ENCODE measurements at regions not wholly inside any gene's neighbourhood (a gene's known extent, or its start where the extent isn't known, plus 50 kb on each side); places are given as distances from the start of the nearest gene placed in this dataset.

DNA sequence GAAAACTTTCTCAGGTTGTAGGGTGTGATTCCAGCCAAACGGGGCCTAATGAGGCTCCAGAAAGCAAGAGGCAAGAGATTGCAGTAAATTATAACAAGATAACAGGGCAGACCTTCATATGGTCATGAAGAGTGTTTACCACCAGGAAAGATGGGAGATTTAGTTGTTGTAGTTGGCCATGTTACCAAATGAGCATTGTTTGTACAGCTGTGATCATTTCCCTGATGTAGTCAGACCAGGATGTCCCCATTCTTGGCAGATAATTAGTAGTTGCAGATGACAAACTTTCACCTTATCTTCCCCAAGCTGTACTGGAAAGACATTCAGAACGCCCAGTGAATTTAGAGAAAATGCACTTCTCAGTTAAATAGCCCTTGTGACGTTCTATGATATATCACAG, 630.8 kb downstream of the ANKRD7 start (continued):
- TF ChIP-seq, protein P1, sequence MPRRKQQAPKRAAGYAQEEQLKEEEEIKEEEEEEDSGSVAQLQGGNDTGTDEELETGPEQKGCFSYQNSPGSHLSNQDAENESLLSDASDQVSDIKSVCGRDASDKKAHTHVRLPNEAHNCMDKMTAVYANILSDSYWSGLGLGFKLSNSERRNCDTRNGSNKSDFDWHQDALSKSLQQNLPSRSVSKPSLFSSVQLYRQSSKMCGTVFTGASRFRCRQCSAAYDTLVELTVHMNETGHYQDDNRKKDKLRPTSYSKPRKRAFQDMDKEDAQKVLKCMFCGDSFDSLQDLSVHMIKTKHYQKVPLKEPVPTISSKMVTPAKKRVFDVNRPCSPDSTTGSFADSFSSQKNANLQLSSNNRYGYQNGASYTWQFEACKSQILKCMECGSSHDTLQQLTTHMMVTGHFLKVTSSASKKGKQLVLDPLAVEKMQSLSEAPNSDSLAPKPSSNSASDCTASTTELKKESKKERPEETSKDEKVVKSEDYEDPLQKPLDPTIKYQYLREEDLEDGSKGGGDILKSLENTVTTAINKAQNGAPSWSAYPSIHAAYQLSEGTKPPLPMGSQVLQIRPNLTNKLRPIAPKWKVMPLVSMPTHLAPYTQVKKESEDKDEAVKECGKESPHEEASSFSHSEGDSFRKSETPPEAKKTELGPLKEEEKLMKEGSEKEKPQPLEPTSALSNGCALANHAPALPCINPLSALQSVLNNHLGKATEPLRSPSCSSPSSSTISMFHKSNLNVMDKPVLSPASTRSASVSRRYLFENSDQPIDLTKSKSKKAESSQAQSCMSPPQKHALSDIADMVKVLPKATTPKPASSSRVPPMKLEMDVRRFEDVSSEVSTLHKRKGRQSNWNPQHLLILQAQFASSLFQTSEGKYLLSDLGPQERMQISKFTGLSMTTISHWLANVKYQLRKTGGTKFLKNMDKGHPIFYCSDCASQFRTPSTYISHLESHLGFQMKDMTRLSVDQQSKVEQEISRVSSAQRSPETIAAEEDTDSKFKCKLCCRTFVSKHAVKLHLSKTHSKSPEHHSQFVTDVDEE (CRISPR knock-in tag; IDR thresholded peaks at IDR 0.05): peak; percentile 98

DNA sequence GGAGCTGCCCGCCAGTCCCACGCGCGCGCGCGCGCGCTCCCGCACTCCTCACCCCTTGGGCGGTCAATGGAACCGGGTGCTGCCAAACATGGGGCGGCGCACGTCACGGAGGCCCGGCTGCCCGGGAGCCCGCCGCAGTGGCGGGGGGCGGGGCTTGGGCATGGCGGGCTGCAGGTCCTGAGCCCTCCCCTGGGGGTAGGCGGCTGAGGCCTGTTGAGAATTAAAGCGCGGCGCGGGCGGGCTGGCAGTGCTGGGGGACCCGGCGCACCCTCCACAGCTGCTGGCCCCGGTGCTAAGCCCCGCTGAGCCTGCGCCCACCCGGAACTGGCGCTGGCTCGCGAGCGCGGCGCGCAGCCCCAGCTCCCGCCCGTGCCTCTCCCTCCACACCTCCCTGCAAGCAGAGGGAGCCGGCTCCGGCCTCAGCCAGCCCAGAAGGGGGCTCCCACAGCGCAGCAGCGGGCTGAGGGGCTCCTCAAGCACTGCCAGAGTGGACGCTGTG, 634.2 kb downstream of the ANKRD7 start:
- TF ChIP-seq OSR1 (CRISPR knock-in tag; IDR thresholded peaks at IDR 0.05): no peak
- TF ChIP-seq, protein P2, sequence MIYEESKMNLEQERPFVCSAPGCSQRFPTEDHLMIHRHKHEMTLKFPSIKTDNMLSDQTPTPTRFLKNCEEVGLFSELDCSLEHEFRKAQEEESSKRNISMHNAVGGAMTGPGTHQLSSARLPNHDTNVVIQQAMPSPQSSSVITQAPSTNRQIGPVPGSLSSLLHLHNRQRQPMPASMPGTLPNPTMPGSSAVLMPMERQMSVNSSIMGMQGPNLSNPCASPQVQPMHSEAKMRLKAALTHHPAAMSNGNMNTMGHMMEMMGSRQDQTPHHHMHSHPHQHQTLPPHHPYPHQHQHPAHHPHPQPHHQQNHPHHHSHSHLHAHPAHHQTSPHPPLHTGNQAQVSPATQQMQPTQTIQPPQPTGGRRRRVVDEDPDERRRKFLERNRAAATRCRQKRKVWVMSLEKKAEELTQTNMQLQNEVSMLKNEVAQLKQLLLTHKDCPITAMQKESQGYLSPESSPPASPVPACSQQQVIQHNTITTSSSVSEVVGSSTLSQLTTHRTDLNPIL (CRISPR knock-in tag; IDR thresholded peaks at IDR 0.05; ENCODE audit: low read depth): no peak
- TF ChIP-seq BACH2 (CRISPR knock-in tag; IDR thresholded peaks at IDR 0.05; ENCODE audit: borderline replicate concordance): no peak
- TF ChIP-seq GLIS3 (CRISPR knock-in tag; IDR thresholded peaks at IDR 0.05): no peak
- TF ChIP-seq, protein P3, sequence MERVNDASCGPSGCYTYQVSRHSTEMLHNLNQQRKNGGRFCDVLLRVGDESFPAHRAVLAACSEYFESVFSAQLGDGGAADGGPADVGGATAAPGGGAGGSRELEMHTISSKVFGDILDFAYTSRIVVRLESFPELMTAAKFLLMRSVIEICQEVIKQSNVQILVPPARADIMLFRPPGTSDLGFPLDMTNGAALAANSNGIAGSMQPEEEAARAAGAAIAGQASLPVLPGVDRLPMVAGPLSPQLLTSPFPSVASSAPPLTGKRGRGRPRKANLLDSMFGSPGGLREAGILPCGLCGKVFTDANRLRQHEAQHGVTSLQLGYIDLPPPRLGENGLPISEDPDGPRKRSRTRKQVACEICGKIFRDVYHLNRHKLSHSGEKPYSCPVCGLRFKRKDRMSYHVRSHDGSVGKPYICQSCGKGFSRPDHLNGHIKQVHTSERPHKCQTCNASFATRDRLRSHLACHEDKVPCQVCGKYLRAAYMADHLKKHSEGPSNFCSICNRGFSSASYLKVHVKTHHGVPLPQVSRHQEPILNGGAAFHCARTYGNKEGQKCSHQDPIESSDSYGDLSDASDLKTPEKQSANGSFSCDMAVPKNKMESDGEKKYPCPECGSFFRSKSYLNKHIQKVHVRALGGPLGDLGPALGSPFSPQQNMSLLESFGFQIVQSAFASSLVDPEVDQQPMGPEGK (CRISPR knock-in tag; IDR thresholded peaks at IDR 0.05; ENCODE audit: borderline replicate concordance): no peak
- TF ChIP-seq SNAI2 (CRISPR knock-in tag; IDR thresholded peaks at IDR 0.05): no peak
- TF ChIP-seq ZC3H10 (CRISPR knock-in tag; IDR thresholded peaks at IDR 0.05): no peak
- ATAC-seq: no peak

DNA sequence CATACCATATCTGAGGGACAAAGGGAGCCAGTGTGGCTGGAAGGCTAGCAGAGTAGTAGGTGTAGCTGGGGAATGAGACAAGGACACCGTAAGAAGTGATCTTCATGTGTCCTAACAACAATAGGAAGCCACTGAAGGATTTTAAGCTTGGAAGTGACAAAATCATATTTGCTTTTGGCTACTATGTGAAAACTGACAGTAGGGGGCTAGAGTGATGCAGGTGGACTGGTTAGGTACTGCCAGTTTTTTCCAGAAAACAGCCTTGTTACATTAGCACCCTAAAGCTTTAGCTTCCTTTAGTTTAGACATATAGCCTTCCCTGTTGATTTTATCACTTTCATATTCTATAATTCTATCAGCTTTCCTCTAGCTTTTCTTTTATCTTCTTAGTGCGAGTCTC, 637.1 kb downstream of the ANKRD7 start:
- no peak for ATAC-seq
- TF ChIP-seq ZNF565 (CRISPR knock-in tag; conservative IDR thresholded peaks at IDR 0.05; ENCODE audit: low read depth) (no peak), ZNF70 (CRISPR knock-in tag; IDR thresholded peaks at IDR 0.05) (no peak), ZNF8 (CRISPR knock-in tag; IDR thresholded peaks at IDR 0.05) (no peak), ARNTL (CRISPR knock-in tag; IDR thresholded peaks at IDR 0.05; ENCODE audit: borderline replicate concordance, low read depth) (no peak), ZC3H10 (CRISPR knock-in tag; IDR thresholded peaks at IDR 0.05) (no peak), TCF4 (CRISPR knock-in tag; IDR thresholded peaks at IDR 0.05; ENCODE audit: borderline replicate concordance) (no peak), ZFP30 (CRISPR knock-in tag; IDR thresholded peaks at IDR 0.05) (no peak)
- TF ChIP-seq, protein P2 (CRISPR knock-in tag; IDR thresholded peaks at IDR 0.05; ENCODE audit: low read depth): no peak
- TF ChIP-seq, protein P1 (CRISPR knock-in tag; IDR thresholded peaks at IDR 0.05): no peak

DNA sequence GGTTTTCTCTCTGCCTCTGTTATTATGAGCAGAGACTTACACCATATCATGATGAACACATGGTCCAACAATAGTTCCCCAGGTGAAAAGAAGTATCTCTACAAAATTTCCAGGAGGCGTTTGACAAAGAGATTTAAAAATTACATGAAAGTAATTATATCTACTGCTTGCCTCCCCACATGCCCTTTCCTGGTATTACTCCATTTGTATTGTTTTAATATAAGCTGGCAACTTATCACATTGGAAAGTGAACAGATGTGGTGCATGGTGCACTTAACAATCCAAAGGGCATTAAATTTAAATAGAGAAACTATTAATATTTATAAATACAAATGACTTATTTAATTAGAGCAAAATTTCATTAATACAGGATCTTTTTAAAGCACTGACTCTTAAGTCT, 638.2 kb downstream of the ANKRD7 start:
- TF ChIP-seq ZFP30 (CRISPR knock-in tag; IDR thresholded peaks at IDR 0.05): no peak
- TF ChIP-seq TCF4 (CRISPR knock-in tag; IDR thresholded peaks at IDR 0.05; ENCODE audit: borderline replicate concordance): 0 out of 2 replicates have a peak, but pooled peaks have one; percentile 17
- ATAC-seq: no peak

DNA sequence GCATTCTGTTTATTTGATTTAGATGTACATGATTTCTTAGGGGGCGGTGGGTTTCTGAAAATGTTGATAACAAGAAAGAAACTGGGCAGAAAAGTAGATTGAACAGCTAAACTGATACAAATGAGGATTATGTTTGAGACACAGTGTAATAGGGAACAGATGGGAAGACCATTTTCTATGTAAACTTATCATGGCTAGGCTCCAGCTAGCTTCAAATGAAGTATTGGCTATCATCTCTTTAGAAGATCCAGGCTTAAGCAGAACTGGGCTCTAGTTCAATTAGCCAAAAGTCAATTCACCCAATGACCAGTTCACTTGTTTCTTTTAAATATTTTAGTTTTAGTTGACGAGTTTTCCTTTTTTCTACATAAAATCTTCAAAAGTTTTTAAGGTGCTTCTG, 639.5 kb downstream of the ANKRD7 start:
- ATAC-seq: no peak
- peak; percentile 32; the same call in 1 of the 2 replicates for TF ChIP-seq TCF4 (CRISPR knock-in tag; IDR thresholded peaks at IDR 0.05; ENCODE audit: borderline replicate concordance)
- TF ChIP-seq, protein P4, sequence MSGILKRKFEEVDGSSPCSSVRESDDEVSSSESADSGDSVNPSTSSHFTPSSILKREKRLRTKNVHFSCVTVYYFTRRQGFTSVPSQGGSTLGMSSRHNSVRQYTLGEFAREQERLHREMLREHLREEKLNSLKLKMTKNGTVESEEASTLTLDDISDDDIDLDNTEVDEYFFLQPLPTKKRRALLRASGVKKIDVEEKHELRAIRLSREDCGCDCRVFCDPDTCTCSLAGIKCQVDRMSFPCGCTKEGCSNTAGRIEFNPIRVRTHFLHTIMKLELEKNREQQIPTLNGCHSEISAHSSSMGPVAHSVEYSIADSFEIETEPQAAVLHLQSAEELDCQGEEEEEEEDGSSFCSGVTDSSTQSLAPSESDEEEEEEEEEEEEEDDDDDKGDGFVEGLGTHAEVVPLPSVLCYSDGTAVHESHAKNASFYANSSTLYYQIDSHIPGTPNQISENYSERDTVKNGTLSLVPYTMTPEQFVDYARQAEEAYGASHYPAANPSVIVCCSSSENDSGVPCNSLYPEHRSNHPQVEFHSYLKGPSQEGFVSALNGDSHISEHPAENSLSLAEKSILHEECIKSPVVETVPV (CRISPR knock-in tag; IDR thresholded peaks at IDR 0.05): no peak

Data from SK-N-SH treated with all-trans-retinoic acid at 6 μM for 48 hours (cell line).